ENCODE measurements at regions not wholly inside any gene's neighbourhood (a gene's known extent, or its start where the extent isn't known, plus 50 kb on each side); places are given as distances from the start of the nearest gene placed in this dataset.

- TF ChIP-seq POLR2AphosphoS5 (IDR thresholded peaks at IDR 0.05; ENCODE audit: low read depth, low read length) (no peak), POLR2A (IDR thresholded peaks at IDR 0.05; ENCODE audit: low read depth, low read length) (no peak), TAF1 (IDR thresholded peaks at IDR 0.05; ENCODE audit: low read depth, low read length) (no peak), PAX5 (IDR thresholded peaks at IDR 0.05; ENCODE audit: insufficient read depth, low read length, severe bottlenecking) (no peak), POU2F2 (IDR thresholded peaks at IDR 0.05; ENCODE audit: low read depth, low read length) (no peak), SPI1 (IDR thresholded peaks at IDR 0.05; ENCODE audit: low read depth, low read length) (no peak)
Measured at GRCh38 chr3:13192471-13193213, 119.4 kb upstream of the IQSEC1 start.
